ENCODE measurements at regions not wholly inside any gene's neighbourhood (a gene's known extent, or its start where the extent isn't known, plus 50 kb on each side); places are given as distances from the start of the nearest gene placed in this dataset.

- TF ChIP-seq CTCF (IDR thresholded peaks at IDR 0.05; ENCODE audit: insufficient read depth, low read length), result no peak
- no peak for TF ChIP-seq REST (IDR thresholded peaks at IDR 0.05; ENCODE audit: insufficient replicate concordance, low read depth)
- no peak for TF ChIP-seq POLR2AphosphoS5 (IDR thresholded peaks at IDR 0.05; ENCODE audit: low read depth)
- no peak for TF ChIP-seq GABPA (IDR thresholded peaks at IDR 0.05; ENCODE audit: low read depth)
- TF ChIP-seq SPI1 (IDR thresholded peaks at IDR 0.05; ENCODE audit: borderline replicate concordance, low read depth), result no peak
Observed at GRCh38 chr4:176440698-176441097, 120.9 kb downstream of the SPCS3 start.
